IPS-20b (cell line): ENCODE measurements at regions not wholly inside any gene's neighbourhood (a gene's known extent, or its start where the extent isn't known, plus 50 kb on each side); places are given as distances from the start of the nearest gene placed in this dataset.

Experiments
- H3K27ac ChIP-seq: one replicate; pipeline ENCODE4 v1.5.1; 2013; ENCODE audit warnings: low read length
- H3K27me3 ChIP-seq: 2 replicates; pipeline ENCODE4 v1.6.1; 2013; ENCODE audit warnings: mild to moderate bottlenecking, low read length, inconsistent platforms; ENCODE audit not compliant: insufficient read depth
- H3K36me3 ChIP-seq: 2 replicates; pipeline ENCODE4 v1.6.1; 2013; ENCODE audit warnings: low read depth, mild to moderate bottlenecking, inconsistent platforms, low read length, moderate library complexity; ENCODE audit not compliant: insufficient read depth
- H3K4me1 ChIP-seq: 2 replicates; pipeline ENCODE4 v1.6.1; 2013; ENCODE audit warnings: mild to moderate bottlenecking, control low read depth, inconsistent platforms, low read length, moderate library complexity; ENCODE audit not compliant: insufficient read depth
- H3K4me3 ChIP-seq: 2 replicates; pipeline ENCODE4 v1.5.1; 2013; ENCODE audit warnings: mild to moderate bottlenecking, low read length, inconsistent platforms
- H3K9ac ChIP-seq: 2 replicates; pipeline ENCODE4 v1.6.1; 2013; ENCODE audit warnings: low read depth, mild to moderate bottlenecking, inconsistent platforms, low read length, moderate library complexity
- H3K9me3 ChIP-seq: 2 replicates; pipeline ENCODE4 v1.6.1; 2013; ENCODE audit warnings: mild to moderate bottlenecking, low read depth, low read length, inconsistent platforms; ENCODE audit not compliant: insufficient read depth

GRCh38 chr14:54116198-54116885 is 159.7 kb upstream of the BMP4 start:
- Histone ChIP-seq H3K36me3 (no peaks in the 10 kb centered on the region), H3K9me3 (no peaks in the 10 kb centered on the region), H3K27ac (no peak overlapping the region), H3K9ac (no peak overlapping the region), H3K27me3 (no peaks in the 10 kb centered on the region), H3K4me3 (no peak overlapping the region), H3K4me1 (no peaks in the 10 kb centered on the region)

- no peaks in the 10 kb centered on the region for H3K27me3 ChIP-seq
- H3K4me1 ChIP-seq, result no peaks in the 10 kb centered on the region
- no peak overlapping the region for H3K27ac ChIP-seq
- no peak overlapping the region for H3K4me3 ChIP-seq
- H3K9me3 ChIP-seq, result no peaks in the 10 kb centered on the region
- H3K9ac ChIP-seq, result no peak overlapping the region
- H3K36me3 ChIP-seq, result no peaks in the 10 kb centered on the region
These were observed 160.3 kb upstream of the BMP4 start for GRCh38 chr14:54116972-54117371.

GRCh38 chr14:54117396-54117795 is 160.8 kb upstream of the BMP4 start:
- H3K36me3 ChIP-seq, result no peaks in the 10 kb centered on the region
- H3K9me3 ChIP-seq, result no peaks in the 10 kb centered on the region
- no peaks in the 10 kb centered on the region for H3K27me3 ChIP-seq
- H3K4me1 ChIP-seq, result no peaks in the 10 kb centered on the region
- no peak overlapping the region for H3K9ac ChIP-seq
- H3K27ac ChIP-seq, result no peak overlapping the region
- H3K4me3 ChIP-seq, result no peak overlapping the region

DNA sequence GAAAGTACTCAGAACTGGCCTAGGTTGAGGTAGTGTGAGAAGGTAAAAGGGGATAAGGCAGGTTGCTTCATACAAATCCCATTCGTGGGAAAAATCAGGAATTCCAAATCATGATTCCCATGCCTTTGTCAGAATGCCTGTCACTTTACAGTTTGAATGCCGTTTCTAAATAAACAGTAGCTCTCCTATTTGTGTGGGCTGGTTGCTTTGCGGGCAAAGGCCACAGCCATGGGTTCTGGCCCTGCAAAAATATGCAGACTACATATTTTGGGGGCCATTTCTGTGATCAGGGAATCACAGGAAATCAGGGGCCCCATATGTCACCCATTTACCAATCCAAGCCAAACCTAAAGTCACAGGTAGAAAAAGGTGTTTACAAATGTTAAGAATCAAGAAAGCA is 161.3 kb upstream of the BMP4 start:
- no peak overlapping the region for H3K9ac ChIP-seq
- no peak overlapping the region for H3K27ac ChIP-seq
- no peaks in the 10 kb centered on the region for H3K9me3 ChIP-seq
- no peaks in the 10 kb centered on the region for H3K4me1 ChIP-seq
- no peaks in the 10 kb centered on the region for H3K36me3 ChIP-seq
- H3K27me3 ChIP-seq, result no peaks in the 10 kb centered on the region
- no peak overlapping the region for H3K4me3 ChIP-seq

DNA sequence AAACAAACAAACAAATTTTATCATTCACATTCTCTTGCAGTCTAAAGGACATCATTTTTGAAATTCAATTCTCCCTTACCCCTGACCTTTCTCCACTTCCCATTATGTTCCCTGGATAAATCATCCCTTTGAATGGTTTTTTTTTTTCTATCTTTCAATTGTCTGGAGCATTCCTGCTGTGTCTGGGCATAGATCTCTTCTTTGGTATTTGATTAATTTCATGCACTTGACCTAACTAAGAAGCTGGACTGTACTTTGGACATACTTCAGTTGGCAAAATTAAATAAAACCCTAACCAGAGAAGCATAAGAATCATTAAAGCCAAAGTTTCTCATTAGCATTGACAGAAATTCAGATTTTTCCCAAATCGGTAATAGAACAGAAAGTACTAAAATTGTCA is 163.6 kb upstream of the BMP4 start:
- H3K9ac ChIP-seq, result no peak overlapping the region

DNA sequence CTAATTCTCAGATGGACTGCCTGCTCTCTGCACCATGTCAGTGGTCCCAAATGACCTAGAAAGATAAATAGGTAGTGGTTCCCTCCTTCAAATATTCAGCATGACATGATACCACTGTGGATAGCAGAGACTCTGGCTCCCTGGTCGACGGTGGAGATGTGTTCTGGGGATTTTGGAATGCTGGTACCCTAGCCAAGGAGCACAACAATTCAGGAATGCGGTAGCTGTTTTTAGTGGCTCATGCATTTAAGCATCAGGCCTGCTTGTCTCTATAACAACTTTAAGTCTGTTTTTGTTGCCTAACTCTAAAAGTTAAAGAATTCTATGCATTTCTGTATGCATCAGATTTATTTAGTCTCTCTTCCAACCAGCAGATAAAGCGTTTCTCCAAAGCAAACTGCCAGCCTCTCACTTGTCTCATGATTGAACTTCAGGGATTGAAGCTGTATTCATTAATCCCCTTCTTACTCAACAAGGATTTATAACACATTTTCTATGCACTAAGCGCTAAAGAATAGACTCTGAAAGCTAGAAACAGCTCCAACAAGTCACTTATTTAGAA is 164.9 kb upstream of the BMP4 start:
- Histone ChIP-seq H3K36me3 (no peaks in the 10 kb centered on the region), H3K27me3 (no peaks in the 10 kb centered on the region), H3K9ac (no peak overlapping the region), H3K4me3 (no peak overlapping the region), H3K9me3 (no peaks in the 10 kb centered on the region), H3K27ac (no peak overlapping the region), H3K4me1 (no peaks in the 10 kb centered on the region)

More for the DNA sequence above, 163.6 kb upstream of the BMP4 start:
- Histone ChIP-seq H3K4me3 (no peak overlapping the region), H3K27ac (no peak overlapping the region), H3K36me3 (no peaks in the 10 kb centered on the region), H3K4me1 (no peaks in the 10 kb centered on the region), H3K9me3 (no peaks in the 10 kb centered on the region), H3K27me3 (no peaks in the 10 kb centered on the region)

- no peaks in the 10 kb centered on the region for H3K36me3 ChIP-seq
- no peak overlapping the region for H3K27ac ChIP-seq
- H3K4me1 ChIP-seq, result no peaks in the 10 kb centered on the region
- H3K9ac ChIP-seq, result no peak overlapping the region
- no peaks in the 10 kb centered on the region for H3K27me3 ChIP-seq
- no peaks in the 10 kb centered on the region for H3K9me3 ChIP-seq
- H3K4me3 ChIP-seq, result no peak overlapping the region
These were observed 167.2 kb upstream of the BMP4 start for GRCh38 chr14:54123841-54124240.

DNA sequence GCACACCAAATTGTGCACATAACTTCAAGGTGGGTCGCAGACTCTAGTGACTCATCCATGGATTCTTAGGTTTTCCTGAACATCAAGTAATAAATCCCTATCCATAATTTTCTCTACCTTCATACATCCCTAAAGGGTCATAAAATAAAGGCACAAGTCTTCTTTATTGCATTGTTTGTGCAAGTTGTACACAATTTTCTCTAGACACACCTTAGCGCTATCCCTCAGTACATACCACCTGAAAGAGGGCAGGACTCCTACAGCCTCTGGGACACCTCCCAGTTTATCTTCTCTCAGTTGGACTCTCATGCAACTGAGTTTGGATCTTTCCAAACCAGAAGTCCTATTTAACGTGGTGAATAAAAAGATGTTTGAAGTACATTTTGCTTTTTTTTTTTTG is 168.5 kb upstream of the BMP4 start:
- no peak overlapping the region for H3K27ac ChIP-seq
- no peaks in the 10 kb centered on the region for H3K4me1 ChIP-seq
- no peaks in the 10 kb centered on the region for H3K36me3 ChIP-seq
- H3K9me3 ChIP-seq, result no peaks in the 10 kb centered on the region
- H3K27me3 ChIP-seq, result no peaks in the 10 kb centered on the region
- no peak overlapping the region for H3K4me3 ChIP-seq
- no peak overlapping the region for H3K9ac ChIP-seq

- H3K27me3 ChIP-seq, result no peaks in the 10 kb centered on the region
- H3K4me1 ChIP-seq, result no peaks in the 10 kb centered on the region
- H3K4me3 ChIP-seq, result no peak overlapping the region
- no peak overlapping the region for H3K27ac ChIP-seq
- H3K9me3 ChIP-seq, result no peaks in the 10 kb centered on the region
- H3K36me3 ChIP-seq, result no peaks in the 10 kb centered on the region
- no peak overlapping the region for H3K9ac ChIP-seq
These were observed 170.3 kb upstream of the BMP4 start for GRCh38 chr14:54126947-54127346.

DNA sequence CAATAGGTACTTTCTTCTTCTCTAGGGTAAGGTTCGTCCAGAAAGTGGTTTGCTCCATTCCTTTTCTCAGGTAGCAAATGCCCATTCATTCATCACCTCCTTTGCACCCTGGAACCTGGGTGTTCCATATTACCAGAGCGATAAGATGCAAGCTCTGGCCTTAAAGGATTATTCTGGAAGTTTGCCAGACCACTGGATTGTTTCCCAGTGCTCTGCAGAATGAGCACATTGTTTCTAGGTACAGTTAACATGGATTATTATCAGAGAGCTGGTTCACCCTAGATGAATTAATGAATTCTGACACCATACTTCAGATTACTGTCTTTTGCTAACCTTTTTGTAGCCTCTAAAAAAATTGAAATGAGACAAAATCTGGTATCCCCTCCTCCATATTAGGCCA is 170.9 kb upstream of the BMP4 start:
- Histone ChIP-seq H3K27ac (no peak overlapping the region), H3K27me3 (no peaks in the 10 kb centered on the region), H3K4me3 (no peak overlapping the region), H3K9ac (no peak overlapping the region), H3K4me1 (no peaks in the 10 kb centered on the region), H3K36me3 (no peaks in the 10 kb centered on the region), H3K9me3 (no peaks in the 10 kb centered on the region)

GRCh38 chr14:54129850-54130640 is 173.4 kb upstream of the BMP4 start:
- H3K9ac ChIP-seq, result no peak overlapping the region
- no peaks in the 10 kb centered on the region for H3K27me3 ChIP-seq
- H3K4me1 ChIP-seq, result no peaks in the 10 kb centered on the region
- H3K9me3 ChIP-seq, result no peaks in the 10 kb centered on the region
- H3K27ac ChIP-seq, result no peak overlapping the region
- no peaks in the 10 kb centered on the region for H3K36me3 ChIP-seq
- no peak overlapping the region for H3K4me3 ChIP-seq

DNA sequence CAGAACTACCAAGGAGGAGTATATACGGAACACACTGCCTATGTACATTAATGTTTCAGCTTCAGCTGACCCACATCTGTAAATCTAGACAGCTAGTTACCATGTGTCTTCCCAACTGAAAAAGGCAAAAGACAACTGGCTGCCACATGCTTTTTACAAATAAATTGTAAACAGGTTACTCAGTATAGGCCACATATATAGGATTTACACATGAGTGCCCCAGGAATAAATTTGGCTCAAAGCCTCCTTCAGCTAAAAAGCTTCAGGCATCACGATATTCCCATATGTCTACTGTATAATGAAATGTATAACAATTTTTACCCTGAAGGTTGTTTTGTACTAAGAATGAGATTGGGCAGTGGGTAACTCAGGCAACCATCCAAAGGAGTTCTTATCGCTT is 175.9 kb upstream of the BMP4 start:
- Histone ChIP-seq H3K27me3 (no peaks in the 10 kb centered on the region), H3K36me3 (no peaks in the 10 kb centered on the region), H3K9me3 (no peaks in the 10 kb centered on the region), H3K4me1 (no peaks in the 10 kb centered on the region), H3K27ac (no peak overlapping the region), H3K9ac (no peak overlapping the region), H3K4me3 (no peak overlapping the region)
